GM10248 (cell line): ENCODE measurements at regions not wholly inside any gene's neighbourhood (a gene's known extent, or its start where the extent isn't known, plus 50 kb on each side); places are given as distances from the start of the nearest gene placed in this dataset.

Experiments
- CTCF ChIA-PET: fragments of 300-600 bp; sonication (Branson Sonifier 250); formaldehyde crosslinking; extraction: SDS; loops from one replicate; lab custom pipeline; 2021; ENCODE audit warnings: antibody characterized with exemption; lab: Yijun Ruan, JAX
- POLR2A ChIA-PET: fragments of 350-650 bp; sonication (Branson Sonifier 250); formaldehyde crosslinking; extraction: SDS; loops from one replicate; lab custom pipeline; 2020; ENCODE audit warnings: antibody characterized with exemption; lab: Yijun Ruan, JAX
- DNase-seq: peaks from one replicate; pipeline ENCODE4 v3.0.0; 2012; ENCODE audit errors: extremely low spot score
- TF ChIP-seq, protein P1 (sequence below): IDR thresholded peaks from 2 replicates; pipeline ENCODE4 v1.5.1; 2012; ENCODE audit warnings: mild to moderate bottlenecking, low read depth; ENCODE audit errors: extremely low read depth, missing control alignments, control extremely low read depth

DNA sequence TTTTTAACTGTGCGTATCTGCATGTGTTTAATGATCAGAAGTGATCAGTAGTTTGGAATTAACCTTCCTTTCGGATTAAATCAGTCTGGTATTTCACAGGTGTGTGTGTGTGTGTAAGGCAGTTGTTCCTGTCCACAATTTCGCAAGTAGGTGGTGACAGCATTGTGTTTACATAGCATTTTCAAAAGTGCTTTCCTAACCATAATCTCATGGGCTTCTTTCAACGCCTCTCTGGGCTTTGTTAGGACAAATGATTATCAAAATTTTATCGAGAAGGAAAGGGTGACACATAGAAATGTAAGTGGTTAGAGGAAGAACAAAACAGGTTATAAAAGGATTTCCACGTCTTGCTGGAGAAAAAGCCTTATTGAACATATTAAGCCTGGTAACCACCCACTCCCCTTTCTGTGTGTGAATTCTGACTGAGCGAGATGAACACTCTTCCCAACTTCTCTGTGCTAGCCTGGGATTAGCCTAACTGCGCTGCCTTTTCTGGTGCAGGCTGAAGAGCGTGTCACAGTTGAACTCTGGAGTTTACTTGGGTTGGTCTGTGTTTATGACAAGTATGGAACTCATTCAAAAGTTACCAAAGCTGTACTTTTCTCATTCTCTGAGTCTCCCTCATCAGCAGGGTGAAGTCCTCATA, 292.3 kb upstream of the PITRM1 start:
- DNase-seq = no peak
- TF ChIP-seq, protein P1, sequence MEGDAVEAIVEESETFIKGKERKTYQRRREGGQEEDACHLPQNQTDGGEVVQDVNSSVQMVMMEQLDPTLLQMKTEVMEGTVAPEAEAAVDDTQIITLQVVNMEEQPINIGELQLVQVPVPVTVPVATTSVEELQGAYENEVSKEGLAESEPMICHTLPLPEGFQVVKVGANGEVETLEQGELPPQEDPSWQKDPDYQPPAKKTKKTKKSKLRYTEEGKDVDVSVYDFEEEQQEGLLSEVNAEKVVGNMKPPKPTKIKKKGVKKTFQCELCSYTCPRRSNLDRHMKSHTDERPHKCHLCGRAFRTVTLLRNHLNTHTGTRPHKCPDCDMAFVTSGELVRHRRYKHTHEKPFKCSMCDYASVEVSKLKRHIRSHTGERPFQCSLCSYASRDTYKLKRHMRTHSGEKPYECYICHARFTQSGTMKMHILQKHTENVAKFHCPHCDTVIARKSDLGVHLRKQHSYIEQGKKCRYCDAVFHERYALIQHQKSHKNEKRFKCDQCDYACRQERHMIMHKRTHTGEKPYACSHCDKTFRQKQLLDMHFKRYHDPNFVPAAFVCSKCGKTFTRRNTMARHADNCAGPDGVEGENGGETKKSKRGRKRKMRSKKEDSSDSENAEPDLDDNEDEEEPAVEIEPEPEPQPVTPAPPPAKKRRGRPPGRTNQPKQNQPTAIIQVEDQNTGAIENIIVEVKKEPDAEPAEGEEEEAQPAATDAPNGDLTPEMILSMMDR = no peak
- ChIA-PET POLR2A (no interaction called here), CTCF (interaction anchor here (0.7 kb wide), 1 partner anchor 20 kb away, joined by 3 read pairs; no protein-coding TSS in a partner anchor)

DNA sequence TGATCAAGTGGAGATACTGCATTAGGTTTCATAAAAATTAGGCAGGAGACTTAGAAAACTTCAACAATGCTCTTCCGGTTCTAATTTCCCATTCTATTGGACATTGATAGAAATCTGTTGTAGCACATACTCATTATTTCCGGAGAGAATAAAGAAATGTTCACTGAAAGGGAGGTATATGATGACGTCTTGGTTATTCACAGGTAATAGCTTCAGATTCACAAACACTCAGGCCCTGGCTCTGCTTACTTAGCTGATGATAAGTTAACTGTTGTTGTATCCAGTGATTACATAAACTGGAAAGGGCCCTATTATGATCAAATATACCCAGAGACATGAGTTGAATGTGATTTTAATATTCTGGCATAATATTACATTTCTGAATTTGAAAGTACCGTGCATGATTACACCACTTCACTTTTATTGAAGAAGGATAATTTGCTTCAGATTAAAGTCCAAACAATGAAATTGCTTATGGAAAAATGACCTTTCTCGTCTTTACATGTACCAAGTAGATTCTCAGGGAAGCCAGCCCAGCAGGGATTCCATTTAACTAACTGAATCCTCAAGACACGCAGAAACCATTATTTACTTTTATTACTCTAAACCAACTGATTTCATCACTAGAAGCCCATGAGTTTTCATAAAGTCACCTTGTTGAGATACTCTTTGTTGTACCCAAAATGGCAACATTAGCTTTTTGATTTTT, 288.0 kb upstream of the PITRM1 start:
- ChIA-PET CTCF (interaction anchor here (1.0 kb wide), 1 partner anchor 13 kb away, joined by 3 read pairs; no protein-coding TSS in a partner anchor), POLR2A (no interaction called here)
- DNase-seq = no peak
- TF ChIP-seq, protein P1 = no peak

DNA sequence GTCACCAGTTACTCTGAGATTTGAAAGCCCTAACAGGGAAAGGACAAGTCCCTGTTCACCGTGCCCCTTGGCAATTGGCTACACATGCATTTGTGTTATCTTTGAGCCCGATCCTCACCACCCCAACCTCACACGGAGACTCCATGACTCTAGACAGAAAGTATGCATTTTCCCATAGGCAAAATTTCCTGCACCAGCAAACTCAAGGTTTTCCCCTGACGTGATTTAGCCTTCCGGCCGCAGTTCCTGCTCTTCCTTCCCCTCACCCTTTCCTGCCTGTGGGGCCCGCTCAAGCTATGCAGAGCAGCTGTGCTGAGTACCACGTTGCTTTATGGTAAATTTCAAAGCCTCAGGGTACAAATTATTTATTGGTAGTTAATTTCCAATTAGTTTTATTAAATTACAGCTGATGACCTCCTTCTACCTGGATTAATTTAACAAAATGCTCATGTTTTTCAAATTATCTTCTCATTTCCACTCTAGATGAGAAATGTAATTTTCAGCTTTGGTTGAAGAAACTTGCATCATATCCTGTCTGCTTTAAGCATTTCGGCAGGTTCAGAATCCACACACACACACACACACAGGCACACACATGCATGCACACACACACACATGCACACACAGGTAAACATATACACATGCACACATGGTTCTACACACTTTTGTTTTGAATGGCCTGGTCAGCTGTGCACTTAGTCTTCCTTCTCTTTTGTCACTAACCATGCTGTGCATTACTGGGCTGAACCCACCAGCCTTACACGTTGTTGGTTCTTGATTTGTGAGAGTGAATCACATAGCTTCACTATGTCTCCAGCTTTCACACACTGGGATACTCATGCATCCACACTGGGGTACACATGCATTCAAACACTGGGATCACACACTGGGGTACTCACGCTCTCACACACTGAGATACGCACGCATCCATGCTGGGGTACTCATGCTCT, 283.1 kb upstream of the PITRM1 start:
- TF ChIP-seq, protein P1 = peak; percentile 14
- ChIA-PET CTCF (interaction anchor here (1.3 kb wide), 1 partner anchor 20 kb away, joined by 4 read pairs; no protein-coding TSS in a partner anchor), POLR2A (no interaction called here)
- DNase-seq = no peak

DNA sequence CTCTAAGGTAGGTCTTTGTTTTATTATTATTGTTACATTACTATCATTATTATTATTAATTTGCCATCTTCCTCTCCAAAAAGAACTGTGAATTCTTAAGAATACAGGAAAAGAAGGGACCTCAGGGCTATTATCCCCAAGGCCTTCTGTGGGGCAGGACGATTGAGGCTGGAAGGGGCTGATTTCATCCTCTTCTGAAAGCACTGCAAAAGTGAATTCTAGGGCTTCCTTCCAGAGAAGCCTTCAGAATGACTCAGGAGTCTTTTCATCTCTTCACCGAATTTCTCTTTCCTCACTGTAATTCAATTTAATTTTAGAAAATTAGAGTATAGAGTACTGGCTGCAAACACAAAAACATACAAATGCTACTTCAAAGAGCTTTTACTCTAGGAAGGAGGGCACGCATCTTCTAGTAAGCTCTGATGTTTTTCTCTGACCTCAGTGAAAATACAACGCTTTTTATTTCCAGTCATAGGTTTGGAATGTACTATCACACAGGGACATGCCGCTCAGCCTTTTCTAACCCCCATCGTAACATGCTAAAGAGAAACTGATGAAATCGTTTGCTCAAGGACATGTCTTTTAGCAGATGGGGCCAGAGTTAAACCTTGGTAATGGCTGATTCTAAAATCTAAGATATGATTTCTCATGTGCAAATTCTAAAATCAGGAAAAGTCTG, 280.2 kb upstream of the PITRM1 start:
- ChIA-PET CTCF (interaction anchor here (1.0 to 1.5 kb wide), 5 partner anchors 10 to 36 kb away, joined by 3 to 5 read pairs (median 3); no protein-coding TSS in a partner anchor), POLR2A (no interaction called here)
- TF ChIP-seq, protein P1 = no peak
- DNase-seq = no peak

DNA sequence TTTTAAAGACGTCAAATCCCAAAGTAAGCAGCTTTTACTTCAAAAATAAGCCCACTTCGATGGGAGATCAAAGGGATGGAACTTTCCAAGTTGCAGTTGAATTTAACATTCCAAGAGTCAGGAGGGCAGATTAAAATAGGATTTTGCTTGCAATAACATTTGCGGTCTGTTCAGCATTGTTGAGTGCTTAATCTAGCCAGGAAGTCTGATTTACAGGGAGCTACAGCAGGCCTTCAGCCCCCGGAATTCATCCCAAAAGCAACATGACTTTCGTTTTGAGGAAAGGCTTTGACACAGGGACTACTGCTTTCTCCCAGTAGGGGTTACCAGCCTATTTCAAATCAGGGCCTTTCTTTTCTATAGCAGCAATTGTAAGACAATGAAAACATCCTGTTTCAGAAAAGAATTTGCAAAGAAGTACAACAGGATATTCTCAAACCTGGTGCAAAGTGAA, 279.6 kb upstream of the PITRM1 start:
- no peak for DNase-seq
- ChIA-PET POLR2A (no interaction called here), CTCF (interaction anchor here (1.0 to 1.5 kb wide), 3 partner anchors 10 to 35 kb away, joined by 3 to 5 read pairs (median 3); no protein-coding TSS in a partner anchor)
- TF ChIP-seq, protein P1 = no peak
